ENCODE measurements at regions not wholly inside any gene's neighbourhood (a gene's known extent, or its start where the extent isn't known, plus 50 kb on each side); places are given as distances from the start of the nearest gene placed in this dataset.
"Not testable (repeated sequence)": the region's sequence is repeated elsewhere in the genome, so short reads cannot be mapped to it uniquely, and the experiment has no call there.

- DNase-seq: no peak
Measured at GRCh38 chr2:207417301-207417718, 112.5 kb upstream of the CREB1 start.

GRCh38 chr2:207418419-207418818 lies 111.3 kb upstream of the CREB1 start:
- DNase-seq: no peak

- DNase-seq: no peak
Measured at GRCh38 chr2:207419331-207419730, 110.4 kb upstream of the CREB1 start.

- no peak for DNase-seq
Measured at GRCh38 chr2:207421671-207422070, 108.1 kb upstream of the CREB1 start.

GRCh38 chr2:207422380-207422779 lies 107.4 kb upstream of the CREB1 start:
- no peak for DNase-seq

- DNase-seq: no peak
Measured at GRCh38 chr2:207423886-207424285, 105.9 kb upstream of the CREB1 start.

GRCh38 chr2:207427986-207428385 lies 101.8 kb upstream of the CREB1 start:
- no peak for DNase-seq

GRCh38 chr2:207428573-207428972 lies 101.2 kb upstream of the CREB1 start:
- no peak for DNase-seq

GRCh38 chr2:207432453-207432852 lies 97.3 kb upstream of the CREB1 start:
- DNase-seq: no peak

- DNase-seq: no peak
Measured at GRCh38 chr2:207434306-207434705, 95.5 kb upstream of the CREB1 start.

GRCh38 chr2:207434899-207435465 lies 94.8 kb upstream of the CREB1 start:
- DNase-seq: no peak

- no peak for DNase-seq
Measured at GRCh38 chr2:207437136-207437523, 92.6 kb upstream of the CREB1 start.

- no peak for DNase-seq
Measured at GRCh38 chr2:207437524-207438143, 92.1 kb upstream of the CREB1 start.

GRCh38 chr2:207438414-207439126 lies 91.2 kb upstream of the CREB1 start:
- DNase-seq: no peak

GRCh38 chr2:207439881-207440280 lies 89.9 kb upstream of the CREB1 start:
- not testable (repeated sequence) for DNase-seq

GRCh38 chr2:207444756-207445155 lies 85.0 kb upstream of the CREB1 start:
- DNase-seq: no peak

- no peak for DNase-seq
Measured at GRCh38 chr2:207446653-207447052, 83.1 kb upstream of the CREB1 start.

- no peak for DNase-seq
Measured at GRCh38 chr2:207448006-207448405, 81.8 kb upstream of the CREB1 start.

GRCh38 chr2:207449642-207450165 lies 80.1 kb upstream of the CREB1 start:
- DNase-seq: no peak

- no peak for DNase-seq
Measured at GRCh38 chr2:207450186-207450585, 79.6 kb upstream of the CREB1 start.

- no peak for DNase-seq
Measured at GRCh38 chr2:207458582-207458981, 71.2 kb upstream of the CREB1 start.

- DNase-seq: no peak
Measured at GRCh38 chr2:207459990-207460757, 69.6 kb upstream of the CREB1 start.

GRCh38 chr2:207463433-207463832 lies 66.3 kb upstream of the CREB1 start:
- no peak for DNase-seq

Measured in NCI-H345 (cell line).